Neural progenitor cell (in vitro differentiated cells): ENCODE measurements at regions not wholly inside any gene's neighbourhood (a gene's known extent, or its start where the extent isn't known, plus 50 kb on each side); places are given as distances from the start of the nearest gene placed in this dataset.

Source experiments
- DNase-seq: peaks from one replicate; pipeline ENCODE4 v3.0.0-alpha.2; 2016; ENCODE audit warnings: low spot score
- H2AFZ ChIP-seq: fragments of 200-600 bp; sonication (generic); replicated peaks from 2 replicates; pipeline ENCODE4 v1.6.1; 2016; ENCODE audit warnings: antibody characterized with exemption
- H3F3A ChIP-seq: fragments of 200-600 bp; sonication (generic); 2 replicates; pipeline ENCODE4 v1.6.1; 2016; ENCODE audit warnings: antibody characterized with exemption, low read depth
- H3K27ac ChIP-seq: fragments of 200-600 bp; sonication (generic); 2 replicates; pipeline ENCODE4 v1.5.1; 2016; ENCODE audit warnings: mild to moderate bottlenecking
- H3K27me3 ChIP-seq: fragments of 200-600 bp; sonication (generic); 2 replicates; pipeline ENCODE4 v1.6.1; 2016; ENCODE audit warnings: mild to moderate bottlenecking, moderate library complexity
- H3K36me3 ChIP-seq: fragments of 200-600 bp; sonication (generic); 2 replicates; pipeline ENCODE4 v1.5.1; 2016
- H3K4me1 ChIP-seq: fragments of 200-600 bp; sonication (generic); 2 replicates; pipeline ENCODE4 v1.6.1; 2016; ENCODE audit warnings: mixed run types
- H3K4me2 ChIP-seq: fragments of 200-600 bp; sonication (generic); 2 replicates; pipeline ENCODE4 v1.6.1; 2016
- H3K4me3 ChIP-seq: fragments of 200-600 bp; sonication (generic); 2 replicates; pipeline ENCODE4 v1.5.1; 2016
- H3K79me2 ChIP-seq: fragments of 200-600 bp; sonication (generic); 2 replicates; pipeline ENCODE4 v1.6.1; 2016; ENCODE audit warnings: low read depth
- H3K9ac ChIP-seq: fragments of 200-600 bp; sonication (generic); 2 replicates; pipeline ENCODE4 v1.6.1; 2016
- H3K9me3 ChIP-seq: fragments of 200-600 bp; sonication (generic); 2 replicates; pipeline ENCODE4 v1.5.1; 2016; ENCODE audit warnings: low read depth
- H4K20me1 ChIP-seq: fragments of 200-600 bp; sonication (generic); 2 replicates; pipeline ENCODE4 v1.6.1; 2016; ENCODE audit warnings: low read depth
- H3K27ac Mint-ChIP-seq: 3 replicates; pipeline ENCODE4 v1.8.0; 2021; ENCODE audit warnings: mixed read lengths
- H3K27me3 Mint-ChIP-seq: 2 replicates; pipeline ENCODE4 v1.8.0; 2022; ENCODE audit warnings: low read depth, mild to moderate bottlenecking, inconsistent platforms, moderate library complexity, mixed read lengths; ENCODE audit not compliant: insufficient read depth
- H3K36me3 Mint-ChIP-seq: 3 replicates; pipeline ENCODE4 v1.8.0; 2021; ENCODE audit warnings: mixed read lengths
- H3K4me1 Mint-ChIP-seq: 3 replicates; pipeline ENCODE4 v1.8.0; 2021; ENCODE audit warnings: mixed read lengths
- H3K4me3 Mint-ChIP-seq: 3 replicates; pipeline ENCODE4 v1.8.0; 2021; ENCODE audit warnings: mild to moderate bottlenecking, moderate library complexity, mixed read lengths
- H3K9me3 Mint-ChIP-seq: 3 replicates; pipeline ENCODE4 v1.8.0; 2020; ENCODE audit warnings: mixed read lengths
- CTCF ChIP-seq: fragments of 200-600 bp; sonication (generic); IDR thresholded peaks from 2 replicates; pipeline ENCODE4 v1.5.1; 2017; ENCODE audit warnings: antibody characterized with exemption, mild to moderate bottlenecking
- EZH2 ChIP-seq: fragments of 200-600 bp; sonication (generic); IDR thresholded peaks from 2 replicates; pipeline ENCODE4 v1.6.1; 2017; ENCODE audit warnings: antibody characterized with exemption, mild to moderate bottlenecking, moderate library complexity
- EZH2phosphoT487 ChIP-seq: fragments of 200-600 bp; sonication (generic); IDR thresholded peaks from 2 replicates; pipeline ENCODE4 v1.6.1; 2017; ENCODE audit warnings: antibody characterized with exemption

GRCh38 chr13:47826471-47826870, 174.6 kb downstream of the SUCLA2 start:
- no peaks in the 10 kb centered on the region for H3K36me3 Mint-ChIP-seq
- Histone ChIP-seq H3K9me3 (no peaks in the 10 kb centered on the region), H2AFZ (no peak overlapping the region), H3K9ac (no peak overlapping the region), H3K27ac (no peak overlapping the region), H3K36me3 (no peaks in the 10 kb centered on the region), H3K4me3 (no peak overlapping the region), H3K4me1 (peaks cover 11% of the 10 kb centered on the region), H4K20me1 (no peaks in the 10 kb centered on the region), H3F3A (no peaks in the 10 kb centered on the region), H3K79me2 (no peaks in the 10 kb centered on the region), H3K4me2 (no peak overlapping the region), H3K27me3 (no peaks in the 10 kb centered on the region)
- no peak for DNase-seq
- TF ChIP-seq EZH2 (no peak), EZH2phosphoT487 (no peak), CTCF (no peak)
- no peaks in the 10 kb centered on the region for H3K27me3 Mint-ChIP-seq
- H3K4me3 Mint-ChIP-seq, result no peak overlapping the region
- no peak overlapping the region for H3K27ac Mint-ChIP-seq
- H3K9me3 Mint-ChIP-seq, result peaks cover 9% of the 10 kb centered on the region
- H3K4me1 Mint-ChIP-seq, result peaks cover 10% of the 10 kb centered on the region

GRCh38 chr13:47822036-47822435, 179.0 kb downstream of the SUCLA2 start:
- no peak overlapping the region for H3K4me3 ChIP-seq
- no peak overlapping the region for H3K27ac ChIP-seq
- no peaks in the 10 kb centered on the region for H4K20me1 ChIP-seq
- no peaks in the 10 kb centered on the region for H3K36me3 ChIP-seq
- Mint-ChIP-seq H3K9me3 (peaks cover 9% of the 10 kb centered on the region), H3K27me3 (no peaks in the 10 kb centered on the region), H3K4me1 (peaks cover 5% of the 10 kb centered on the region), H3K27ac (no peak overlapping the region), H3K36me3 (no peaks in the 10 kb centered on the region), H3K4me3 (no peak overlapping the region)
- DNase-seq, result no peak
- no peak overlapping the region for H3K9ac ChIP-seq
- no peak overlapping the region for H3K4me2 ChIP-seq
- H3K4me1 ChIP-seq, result peaks cover 9% of the 10 kb centered on the region
- TF ChIP-seq EZH2 (no peak), EZH2phosphoT487 (no peak), CTCF (no peak)
- H3K9me3 ChIP-seq, result no peaks in the 10 kb centered on the region
- H3K27me3 ChIP-seq, result no peaks in the 10 kb centered on the region
- no peaks in the 10 kb centered on the region for H3K79me2 ChIP-seq
- H2AFZ ChIP-seq, result no peak overlapping the region
- peaks cover 4% of the 10 kb centered on the region for H3F3A ChIP-seq

- no peak overlapping the region for H3K27ac ChIP-seq
- H3K4me3 ChIP-seq, result no peak overlapping the region
- no peaks in the 10 kb centered on the region for H3K79me2 ChIP-seq
- Mint-ChIP-seq H3K9me3 (no peaks in the 10 kb centered on the region), H3K4me3 (peak overlapping the region; percentile 28), H3K4me1 (peaks cover 12% of the 10 kb centered on the region), H3K27ac (no peak overlapping the region), H3K36me3 (no peaks in the 10 kb centered on the region), H3K27me3 (no peaks in the 10 kb centered on the region)
- H3F3A ChIP-seq, result peaks cover 19% of the 10 kb centered on the region
- no peaks in the 10 kb centered on the region for H3K36me3 ChIP-seq
- no peaks in the 10 kb centered on the region for H3K9me3 ChIP-seq
- TF ChIP-seq EZH2phosphoT487 (peak; percentile 78), EZH2 (no peak), CTCF (no peak)
- no peak overlapping the region for H2AFZ ChIP-seq
- H3K4me2 ChIP-seq, result peak overlapping the region; percentile 58
- DNase-seq, result peak; percentile 79
- H4K20me1 ChIP-seq, result no peaks in the 10 kb centered on the region
- H3K27me3 ChIP-seq, result no peaks in the 10 kb centered on the region
- H3K4me1 ChIP-seq, result peaks cover 35% of the 10 kb centered on the region
- no peak overlapping the region for H3K9ac ChIP-seq
Observed at GRCh38 chr13:47816831-47817230, 184.2 kb downstream of the SUCLA2 start.

- H3F3A ChIP-seq, result peaks cover 19% of the 10 kb centered on the region
- DNase-seq, result no peak
Observed at GRCh38 chr13:47813718-47814117, 187.4 kb downstream of the SUCLA2 start.

More at GRCh38 chr13:47813718-47814117, 187.4 kb downstream of the SUCLA2 start:
- Mint-ChIP-seq H3K4me1 (peaks cover 17% of the 10 kb centered on the region), H3K27me3 (no peaks in the 10 kb centered on the region), H3K9me3 (no peaks in the 10 kb centered on the region), H3K4me3 (no peak overlapping the region), H3K27ac (no peak overlapping the region), H3K36me3 (no peaks in the 10 kb centered on the region)
- no peaks in the 10 kb centered on the region for H3K36me3 ChIP-seq
- H3K4me3 ChIP-seq, result no peak overlapping the region
- no peaks in the 10 kb centered on the region for H3K9me3 ChIP-seq
- no peak overlapping the region for H3K27ac ChIP-seq
- no peaks in the 10 kb centered on the region for H3K27me3 ChIP-seq
- H3K9ac ChIP-seq, result no peak overlapping the region
- no peaks in the 10 kb centered on the region for H3K79me2 ChIP-seq
- peak overlapping the region; percentile 53 for H2AFZ ChIP-seq
- no peak overlapping the region for H3K4me2 ChIP-seq
- H3K4me1 ChIP-seq, result peaks cover 49% of the 10 kb centered on the region
- H4K20me1 ChIP-seq, result no peaks in the 10 kb centered on the region
- TF ChIP-seq EZH2phosphoT487 (no peak), EZH2 (no peak), CTCF (no peak)
